ENCODE measurements at regions not wholly inside any gene's neighbourhood (a gene's known extent, or its start where the extent isn't known, plus 50 kb on each side); places are given as distances from the start of the nearest gene placed in this dataset.
"Not testable (repeated sequence)": the region's sequence is repeated elsewhere in the genome, so short reads cannot be mapped to it uniquely, and the experiment has no call there.

DNA sequence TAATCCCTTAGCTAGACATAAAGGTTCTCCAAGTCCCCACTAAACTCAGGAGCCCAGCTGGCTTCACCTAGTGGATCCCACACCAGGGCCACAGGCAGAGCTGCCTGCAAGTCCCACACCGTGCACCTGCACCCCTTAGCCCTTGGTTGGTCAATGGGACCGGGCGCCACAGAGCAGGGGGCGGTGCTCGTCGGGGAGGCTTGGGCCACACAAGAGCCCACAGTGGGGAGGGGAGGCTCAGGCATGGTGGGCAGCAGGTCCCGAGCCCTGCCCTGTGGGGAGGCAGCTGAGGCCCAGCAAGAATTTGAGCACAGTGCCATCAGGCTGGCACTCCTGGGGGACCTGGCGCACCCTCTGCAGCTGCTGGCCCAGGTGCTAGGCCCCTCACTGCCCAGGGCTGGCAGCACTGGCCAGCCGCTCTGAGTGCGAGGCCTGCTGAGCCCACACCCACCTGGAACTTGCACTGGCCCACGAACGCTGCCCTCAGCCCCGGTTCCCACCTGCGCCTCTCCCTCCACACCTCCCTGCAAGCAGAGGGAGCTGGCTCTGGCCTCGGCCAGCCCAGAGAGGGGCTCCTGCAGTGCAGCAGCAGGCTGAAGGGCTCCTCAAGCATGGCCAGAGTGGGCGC, 101.7 kb upstream of the PGR start:
- TF ChIP-seq JUND (IDR thresholded peaks at IDR 0.05; ENCODE audit: low read length); HDAC2 (IDR thresholded peaks at IDR 0.05; ENCODE audit: borderline replicate concordance in 1 of 2, low read depth in 2 of 2, low read length in 2 of 2); RFX5 (IDR thresholded peaks at IDR 0.05; ENCODE audit: borderline replicate concordance, low read depth, low read length); NRF1 (IDR thresholded peaks at IDR 0.05; ENCODE audit: low read depth, low read length); SP1 (IDR thresholded peaks at IDR 0.05; ENCODE audit: low read depth, low read length); SIRT6 (IDR thresholded peaks at IDR 0.05; ENCODE audit: low read length); POLR2A (IDR thresholded peaks at IDR 0.05; ENCODE audit: control extremely low read depth in 1 of 2, low read depth in 2 of 2, low read length in 2 of 2); TAF1 (IDR thresholded peaks at IDR 0.05; ENCODE audit: low read depth, low read length); MAFK (IDR thresholded peaks at IDR 0.05; ENCODE audit: low read depth, low read length); SIN3A (conservative IDR thresholded peaks at IDR 0.05 in 1 of 2, IDR thresholded peaks at IDR 0.05 in 1 of 2; ENCODE audit: low read depth in 1 of 2, low read length in 2 of 2); CREB1 (IDR thresholded peaks at IDR 0.05): not testable (repeated sequence)
- TF ChIP-seq, protein P1, sequence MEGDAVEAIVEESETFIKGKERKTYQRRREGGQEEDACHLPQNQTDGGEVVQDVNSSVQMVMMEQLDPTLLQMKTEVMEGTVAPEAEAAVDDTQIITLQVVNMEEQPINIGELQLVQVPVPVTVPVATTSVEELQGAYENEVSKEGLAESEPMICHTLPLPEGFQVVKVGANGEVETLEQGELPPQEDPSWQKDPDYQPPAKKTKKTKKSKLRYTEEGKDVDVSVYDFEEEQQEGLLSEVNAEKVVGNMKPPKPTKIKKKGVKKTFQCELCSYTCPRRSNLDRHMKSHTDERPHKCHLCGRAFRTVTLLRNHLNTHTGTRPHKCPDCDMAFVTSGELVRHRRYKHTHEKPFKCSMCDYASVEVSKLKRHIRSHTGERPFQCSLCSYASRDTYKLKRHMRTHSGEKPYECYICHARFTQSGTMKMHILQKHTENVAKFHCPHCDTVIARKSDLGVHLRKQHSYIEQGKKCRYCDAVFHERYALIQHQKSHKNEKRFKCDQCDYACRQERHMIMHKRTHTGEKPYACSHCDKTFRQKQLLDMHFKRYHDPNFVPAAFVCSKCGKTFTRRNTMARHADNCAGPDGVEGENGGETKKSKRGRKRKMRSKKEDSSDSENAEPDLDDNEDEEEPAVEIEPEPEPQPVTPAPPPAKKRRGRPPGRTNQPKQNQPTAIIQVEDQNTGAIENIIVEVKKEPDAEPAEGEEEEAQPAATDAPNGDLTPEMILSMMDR (IDR thresholded peaks at IDR 0.05; ENCODE audit: control extremely low read depth in 1 of 3, insufficient read depth in 1 of 3, low read depth in 1 of 3, low read length in 3 of 3), result not testable (repeated sequence)
- TF ChIP-seq, protein P2, sequence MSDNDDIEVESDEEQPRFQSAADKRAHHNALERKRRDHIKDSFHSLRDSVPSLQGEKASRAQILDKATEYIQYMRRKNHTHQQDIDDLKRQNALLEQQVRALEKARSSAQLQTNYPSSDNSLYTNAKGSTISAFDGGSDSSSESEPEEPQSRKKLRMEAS (IDR thresholded peaks at IDR 0.05), result not testable (repeated sequence)
